Prostate gland (tissue), 2 donors: ENCODE measurements at regions not wholly inside any gene's neighbourhood (a gene's known extent, or its start where the extent isn't known, plus 50 kb on each side); places are given as distances from the start of the nearest gene placed in this dataset.

Source experiments
- CTCF ChIP-seq, 4 experiments: fragments of 200-600 bp in 2 of 4; fragments of 450-650 bp in 2 of 4; sonication (generic) in 2 of 4; IDR thresholded peaks; 1 replicate in 3 of 4; 2 replicates in 1 of 4; pipeline ENCODE4 v1.5.1; 2016 to 2019; ENCODE audit warnings: antibody characterized with exemption in 4 of 4, mild to moderate bottlenecking in 2 of 4, moderate library complexity in 2 of 4
- POLR2AphosphoS5 ChIP-seq: sonication (generic); formaldehyde crosslinking; IDR thresholded peaks from one replicate; pipeline ENCODE4 v1.6.1; 2017; ENCODE audit warnings: antibody characterized with exemption

GRCh38 chr18:71844814-71845213 is 699.3 kb downstream of the CBLN2 start:
- TF ChIP-seq CTCF (IDR thresholded peaks at IDR 0.05) (no peak), POLR2AphosphoS5 (no peak)
